ENCODE measurements at regions not wholly inside any gene's neighbourhood (a gene's known extent, or its start where the extent isn't known, plus 50 kb on each side); places are given as distances from the start of the nearest gene placed in this dataset.

GRCh38 chr16:82535262-82535661 is 91.5 kb upstream of the CDH13 start:
- TF ChIP-seq ZFP3 (CRISPR knock-in tag; IDR thresholded peaks at IDR 0.05) (no peak), ESRRG (CRISPR knock-in tag; IDR thresholded peaks at IDR 0.05) (no peak), TCF4 (CRISPR knock-in tag; IDR thresholded peaks at IDR 0.05; ENCODE audit: borderline replicate concordance) (no peak), PATZ1 (CRISPR knock-in tag; IDR thresholded peaks at IDR 0.05; ENCODE audit: borderline replicate concordance) (no peak), PPARA (CRISPR knock-in tag; IDR thresholded peaks at IDR 0.05; ENCODE audit: borderline replicate concordance) (no peak), OSR1 (CRISPR knock-in tag; IDR thresholded peaks at IDR 0.05) (no peak), POU6F1 (CRISPR knock-in tag; IDR thresholded peaks at IDR 0.05; ENCODE audit: borderline replicate concordance, low read depth) (no peak), ZFP30 (CRISPR knock-in tag; IDR thresholded peaks at IDR 0.05) (no peak), CSRNP3 (CRISPR knock-in tag; IDR thresholded peaks at IDR 0.05) (no peak), ARNTL (CRISPR knock-in tag; IDR thresholded peaks at IDR 0.05; ENCODE audit: borderline replicate concordance, low read depth) (no peak), ZNF565 (CRISPR knock-in tag; conservative IDR thresholded peaks at IDR 0.05; ENCODE audit: low read depth) (no peak), RARB (CRISPR knock-in tag; IDR thresholded peaks at IDR 0.05) (no peak), BACH2 (CRISPR knock-in tag; IDR thresholded peaks at IDR 0.05; ENCODE audit: borderline replicate concordance) (no peak), CSDC2 (CRISPR knock-in tag; IDR thresholded peaks at IDR 0.05) (no peak)

Measured in SK-N-SH treated with all-trans-retinoic acid at 6 μM for 48 hours (cell line).